WTC11 (cell line): ENCODE measurements at regions not wholly inside any gene's neighbourhood (a gene's known extent, or its start where the extent isn't known, plus 50 kb on each side); places are given as distances from the start of the nearest gene placed in this dataset.

Experiments used
- ATAC-seq: fragments of 200-7000 bp; cut with Tn5 transposase; 2 replicates; pipeline ENCODE4 v1.10.0; 2021; ENCODE audit warnings: mild to moderate bottlenecking, moderate library complexity
- CTCF ChIA-PET: fragments of 300-600 bp; sonication (Branson Sonifier 250); formaldehyde crosslinking; loops from one replicate; lab custom pipeline; 2021; ENCODE audit warnings: antibody characterized with exemption; lab: Charles Lee
- POLR2A ChIA-PET: fragments of 350-600 bp; sonication (Branson Sonifier 250); formaldehyde crosslinking; loops from one replicate; lab custom pipeline; 2021; ENCODE audit warnings: antibody characterized with exemption; lab: Charles Lee
- DNase-seq: peaks from one replicate; pipeline ENCODE4 v3.0.0; 2021; ENCODE audit warnings: low spot score
- H3K27ac Mint-ChIP-seq: 2 replicates; pipeline ENCODE4 v1.8.0; 2021; ENCODE audit warnings: mixed read lengths
- H3K27me3 Mint-ChIP-seq: 2 replicates; pipeline ENCODE4 v1.8.0; 2021; ENCODE audit warnings: low read depth, mild to moderate bottlenecking, moderate library complexity, mixed read lengths
- H3K36me3 Mint-ChIP-seq: 2 replicates; pipeline ENCODE4 v1.8.0; 2021; ENCODE audit warnings: mixed read lengths
- H3K4me1 Mint-ChIP-seq: 2 replicates; pipeline ENCODE4 v1.8.0; 2022; ENCODE audit warnings: mixed read lengths
- H3K4me3 Mint-ChIP-seq: 2 replicates; pipeline ENCODE4 v1.8.0; 2021; ENCODE audit warnings: mild to moderate bottlenecking, moderate library complexity, mixed read lengths
- H3K9me3 Mint-ChIP-seq: 2 replicates; pipeline ENCODE4 v1.8.0; 2021; ENCODE audit warnings: mixed read lengths
- ESRRA ChIP-seq: sonication (generic); formaldehyde crosslinking; IDR thresholded peaks from 2 replicates; pipeline ENCODE4 v1.8.1; 2022; ENCODE audit warnings: mild to moderate bottlenecking, missing genetic modification reagents, borderline replicate concordance
- GTF2I ChIP-seq: fragments of 250-450 bp; sonication (Bioruptor Pico); conservative IDR thresholded peaks from 2 replicates; pipeline ENCODE4 v1.4.0; 2021; ENCODE audit warnings: mild to moderate bottlenecking
- IRF2 ChIP-seq: sonication (generic); formaldehyde crosslinking; IDR thresholded peaks from 2 replicates; pipeline ENCODE4 v1.8.0; 2022; ENCODE audit warnings: low read depth, missing genetic modification reagents, borderline replicate concordance
- MYBL2 ChIP-seq: sonication (generic); formaldehyde crosslinking; IDR thresholded peaks from 2 replicates; pipeline ENCODE4 v1.8.1; 2023; ENCODE audit warnings: mild to moderate bottlenecking, moderate library complexity, missing genetic modification reagents
- NFATC4 ChIP-seq: fragments of 250-450 bp; sonication (Bioruptor Pico); IDR thresholded peaks from 2 replicates; pipeline ENCODE4 v1.9.0; 2021; ENCODE audit warnings: mild to moderate bottlenecking
- NR2C2 ChIP-seq: sonication (generic); formaldehyde crosslinking; IDR thresholded peaks from 2 replicates; pipeline ENCODE4 v1.8.0; 2022; ENCODE audit warnings: mild to moderate bottlenecking, missing genetic modification reagents
- OVOL2 ChIP-seq: fragments of 250-450 bp; sonication (Bioruptor Pico); IDR thresholded peaks from 2 replicates; pipeline ENCODE4 v1.9.0; 2021; ENCODE audit warnings: mild to moderate bottlenecking, borderline replicate concordance
- SMAD3 ChIP-seq: sonication (generic); formaldehyde crosslinking; IDR thresholded peaks from 2 replicates; pipeline ENCODE4 v1.8.0; 2022; ENCODE audit warnings: missing genetic modification reagents, mild to moderate bottlenecking, borderline replicate concordance
- TEAD4 ChIP-seq: sonication (generic); formaldehyde crosslinking; IDR thresholded peaks from 2 replicates; pipeline ENCODE4 v1.8.0; 2022; ENCODE audit warnings: mild to moderate bottlenecking, missing genetic modification reagents
- ZNF423 ChIP-seq: fragments of 250-450 bp; sonication (Bioruptor Pico); IDR thresholded peaks from 2 replicates; pipeline ENCODE4 v2.1.2; 2022; ENCODE audit warnings: mild to moderate bottlenecking, moderate library complexity
- ZNF671 ChIP-seq: fragments of 250-450 bp; sonication (Bioruptor Pico); IDR thresholded peaks from 2 replicates; pipeline ENCODE4 v1.8.0; 2021; ENCODE audit warnings: mild to moderate bottlenecking
- TF ChIP-seq, protein P1 (sequence below): sonication (generic); formaldehyde crosslinking; IDR thresholded peaks from 2 replicates; pipeline ENCODE4 v1.8.0; 2022; ENCODE audit warnings: mild to moderate bottlenecking, missing genetic modification reagents
- TF ChIP-seq, protein P2 (sequence below): sonication (generic); formaldehyde crosslinking; IDR thresholded peaks from 2 replicates; pipeline ENCODE4 v1.8.1; 2023; ENCODE audit warnings: mild to moderate bottlenecking, missing genetic modification reagents, moderate library complexity
- TF ChIP-seq, protein P3 (sequence below): sonication (generic); formaldehyde crosslinking; conservative IDR thresholded peaks from 2 replicates; pipeline ENCODE4 v1.8.1; 2023; ENCODE audit warnings: mild to moderate bottlenecking, low read depth, missing genetic modification reagents, moderate library complexity
- TF ChIP-seq, protein P4 (sequence below): sonication (generic); formaldehyde crosslinking; IDR thresholded peaks from 2 replicates; pipeline ENCODE4 v1.8.0; 2023; ENCODE audit warnings: mild to moderate bottlenecking, missing genetic modification reagents
- TF ChIP-seq, protein P5 (sequence below): sonication (generic); formaldehyde crosslinking; IDR thresholded peaks from 2 replicates; pipeline ENCODE4 v1.8.1; 2023; ENCODE audit warnings: mild to moderate bottlenecking, moderate library complexity, missing genetic modification reagents

DNA sequence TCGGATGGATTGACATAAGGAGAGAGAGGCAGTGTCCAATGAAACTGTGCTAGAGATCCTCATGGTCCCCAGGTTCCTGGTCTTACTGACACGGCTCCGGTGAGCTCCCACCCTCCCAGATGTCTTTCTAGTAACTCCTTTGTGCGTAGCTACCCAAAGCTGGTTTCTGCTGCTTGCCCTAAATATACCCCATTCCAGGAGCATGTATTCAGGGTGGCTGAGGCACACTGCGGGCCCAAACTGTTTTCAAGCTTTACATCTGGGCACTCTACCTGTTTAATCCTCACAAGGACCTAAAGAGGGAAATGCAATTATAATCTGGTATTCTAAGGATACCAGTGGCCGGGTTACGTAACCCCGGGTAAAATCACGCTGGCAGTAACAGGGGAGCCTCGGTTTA lies 161.2 kb upstream of the NSMCE3 start (continued):
- TF ChIP-seq, protein P1, sequence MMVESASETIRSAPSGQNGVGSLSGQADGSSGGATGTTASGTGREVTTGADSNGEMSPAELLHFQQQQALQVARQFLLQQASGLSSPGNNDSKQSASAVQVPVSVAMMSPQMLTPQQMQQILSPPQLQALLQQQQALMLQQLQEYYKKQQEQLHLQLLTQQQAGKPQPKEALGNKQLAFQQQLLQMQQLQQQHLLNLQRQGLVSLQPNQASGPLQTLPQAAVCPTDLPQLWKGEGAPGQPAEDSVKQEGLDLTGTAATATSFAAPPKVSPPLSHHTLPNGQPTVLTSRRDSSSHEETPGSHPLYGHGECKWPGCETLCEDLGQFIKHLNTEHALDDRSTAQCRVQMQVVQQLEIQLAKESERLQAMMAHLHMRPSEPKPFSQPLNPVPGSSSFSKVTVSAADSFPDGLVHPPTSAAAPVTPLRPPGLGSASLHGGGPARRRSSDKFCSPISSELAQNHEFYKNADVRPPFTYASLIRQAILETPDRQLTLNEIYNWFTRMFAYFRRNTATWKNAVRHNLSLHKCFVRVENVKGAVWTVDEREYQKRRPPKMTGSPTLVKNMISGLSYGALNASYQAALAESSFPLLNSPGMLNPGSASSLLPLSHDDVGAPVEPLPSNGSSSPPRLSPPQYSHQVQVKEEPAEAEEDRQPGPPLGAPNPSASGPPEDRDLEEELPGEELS: no peak
- TF ChIP-seq ESRRA (CRISPR knock-in tag) (no peak), OVOL2 (CRISPR knock-in tag) (no peak), MYBL2 (CRISPR knock-in tag) (no peak), NFATC4 (CRISPR knock-in tag) (no peak), ZNF671 (CRISPR knock-in tag) (no peak)
- TF ChIP-seq, protein P2, sequence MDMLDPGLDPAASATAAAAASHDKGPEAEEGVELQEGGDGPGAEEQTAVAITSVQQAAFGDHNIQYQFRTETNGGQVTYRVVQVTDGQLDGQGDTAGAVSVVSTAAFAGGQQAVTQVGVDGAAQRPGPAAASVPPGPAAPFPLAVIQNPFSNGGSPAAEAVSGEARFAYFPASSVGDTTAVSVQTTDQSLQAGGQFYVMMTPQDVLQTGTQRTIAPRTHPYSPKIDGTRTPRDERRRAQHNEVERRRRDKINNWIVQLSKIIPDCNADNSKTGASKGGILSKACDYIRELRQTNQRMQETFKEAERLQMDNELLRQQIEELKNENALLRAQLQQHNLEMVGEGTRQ (CRISPR knock-in tag): no peak
- TF ChIP-seq, protein P3, sequence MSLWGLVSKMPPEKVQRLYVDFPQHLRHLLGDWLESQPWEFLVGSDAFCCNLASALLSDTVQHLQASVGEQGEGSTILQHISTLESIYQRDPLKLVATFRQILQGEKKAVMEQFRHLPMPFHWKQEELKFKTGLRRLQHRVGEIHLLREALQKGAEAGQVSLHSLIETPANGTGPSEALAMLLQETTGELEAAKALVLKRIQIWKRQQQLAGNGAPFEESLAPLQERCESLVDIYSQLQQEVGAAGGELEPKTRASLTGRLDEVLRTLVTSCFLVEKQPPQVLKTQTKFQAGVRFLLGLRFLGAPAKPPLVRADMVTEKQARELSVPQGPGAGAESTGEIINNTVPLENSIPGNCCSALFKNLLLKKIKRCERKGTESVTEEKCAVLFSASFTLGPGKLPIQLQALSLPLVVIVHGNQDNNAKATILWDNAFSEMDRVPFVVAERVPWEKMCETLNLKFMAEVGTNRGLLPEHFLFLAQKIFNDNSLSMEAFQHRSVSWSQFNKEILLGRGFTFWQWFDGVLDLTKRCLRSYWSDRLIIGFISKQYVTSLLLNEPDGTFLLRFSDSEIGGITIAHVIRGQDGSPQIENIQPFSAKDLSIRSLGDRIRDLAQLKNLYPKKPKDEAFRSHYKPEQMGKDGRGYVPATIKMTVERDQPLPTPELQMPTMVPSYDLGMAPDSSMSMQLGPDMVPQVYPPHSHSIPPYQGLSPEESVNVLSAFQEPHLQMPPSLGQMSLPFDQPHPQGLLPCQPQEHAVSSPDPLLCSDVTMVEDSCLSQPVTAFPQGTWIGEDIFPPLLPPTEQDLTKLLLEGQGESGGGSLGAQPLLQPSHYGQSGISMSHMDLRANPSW (CRISPR knock-in tag): no peak
- TF ChIP-seq, protein P4, sequence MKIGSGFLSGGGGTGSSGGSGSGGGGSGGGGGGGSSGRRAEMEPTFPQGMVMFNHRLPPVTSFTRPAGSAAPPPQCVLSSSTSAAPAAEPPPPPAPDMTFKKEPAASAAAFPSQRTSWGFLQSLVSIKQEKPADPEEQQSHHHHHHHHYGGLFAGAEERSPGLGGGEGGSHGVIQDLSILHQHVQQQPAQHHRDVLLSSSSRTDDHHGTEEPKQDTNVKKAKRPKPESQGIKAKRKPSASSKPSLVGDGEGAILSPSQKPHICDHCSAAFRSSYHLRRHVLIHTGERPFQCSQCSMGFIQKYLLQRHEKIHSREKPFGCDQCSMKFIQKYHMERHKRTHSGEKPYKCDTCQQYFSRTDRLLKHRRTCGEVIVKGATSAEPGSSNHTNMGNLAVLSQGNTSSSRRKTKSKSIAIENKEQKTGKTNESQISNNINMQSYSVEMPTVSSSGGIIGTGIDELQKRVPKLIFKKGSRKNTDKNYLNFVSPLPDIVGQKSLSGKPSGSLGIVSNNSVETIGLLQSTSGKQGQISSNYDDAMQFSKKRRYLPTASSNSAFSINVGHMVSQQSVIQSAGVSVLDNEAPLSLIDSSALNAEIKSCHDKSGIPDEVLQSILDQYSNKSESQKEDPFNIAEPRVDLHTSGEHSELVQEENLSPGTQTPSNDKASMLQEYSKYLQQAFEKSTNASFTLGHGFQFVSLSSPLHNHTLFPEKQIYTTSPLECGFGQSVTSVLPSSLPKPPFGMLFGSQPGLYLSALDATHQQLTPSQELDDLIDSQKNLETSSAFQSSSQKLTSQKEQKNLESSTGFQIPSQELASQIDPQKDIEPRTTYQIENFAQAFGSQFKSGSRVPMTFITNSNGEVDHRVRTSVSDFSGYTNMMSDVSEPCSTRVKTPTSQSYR: no peak
- TF ChIP-seq, all 79 proteins: peak for 0

DNA sequence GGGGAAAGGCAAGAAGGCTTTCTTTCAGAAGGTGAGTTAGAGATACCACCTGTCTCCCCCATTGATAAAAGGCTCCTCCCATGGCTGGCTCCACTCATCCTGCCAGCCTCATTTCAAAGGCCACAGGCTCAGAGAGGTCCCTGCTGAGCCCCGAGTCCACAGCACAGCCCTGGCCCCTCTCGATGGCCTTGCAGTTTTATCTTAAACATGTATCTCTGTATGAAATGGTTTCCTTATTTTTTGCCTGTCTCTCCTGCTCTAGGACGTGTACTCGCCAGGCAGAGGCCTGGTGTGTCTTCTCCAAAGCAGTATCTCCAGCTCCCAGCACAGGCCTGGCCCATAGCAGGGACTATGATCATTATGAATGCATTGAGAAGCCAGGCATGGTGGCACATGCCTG lies 160.5 kb upstream of the NSMCE3 start:
- ATAC-seq: no peak
- Mint-ChIP-seq H3K36me3 (peaks cover 5% of the 10 kb centered on the region; the same call in 1 of the 2 replicates), H3K27me3 (no peaks in the 10 kb centered on the region), H3K4me3 (no peak overlapping the region), H3K9me3 (peaks cover 11% of the 10 kb centered on the region), H3K4me1 (peaks cover 23% of the 10 kb centered on the region), H3K27ac (no peak overlapping the region)
- TF ChIP-seq, protein P5, sequence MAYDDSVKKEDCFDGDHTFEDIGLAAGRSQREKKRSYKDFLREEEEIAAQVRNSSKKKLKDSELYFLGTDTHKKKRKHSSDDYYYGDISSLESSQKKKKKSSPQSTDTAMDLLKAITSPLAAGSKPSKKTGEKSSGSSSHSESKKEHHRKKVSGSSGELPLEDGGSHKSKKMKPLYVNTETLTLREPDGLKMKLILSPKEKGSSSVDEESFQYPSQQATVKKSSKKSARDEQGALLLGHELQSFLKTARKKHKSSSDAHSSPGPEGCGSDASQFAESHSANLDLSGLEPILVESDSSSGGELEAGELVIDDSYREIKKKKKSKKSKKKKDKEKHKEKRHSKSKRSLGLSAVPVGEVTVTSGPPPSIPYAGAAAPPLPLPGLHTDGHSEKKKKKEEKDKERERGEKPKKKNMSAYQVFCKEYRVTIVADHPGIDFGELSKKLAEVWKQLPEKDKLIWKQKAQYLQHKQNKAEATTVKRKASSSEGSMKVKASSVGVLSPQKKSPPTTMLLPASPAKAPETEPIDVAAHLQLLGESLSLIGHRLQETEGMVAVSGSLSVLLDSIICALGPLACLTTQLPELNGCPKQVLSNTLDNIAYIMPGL (CRISPR knock-in tag): no peak
- TF ChIP-seq ZNF423 (CRISPR knock-in tag) (no peak), NR2C2 (CRISPR knock-in tag) (no peak), GTF2I (CRISPR knock-in tag) (no peak), NFATC4 (CRISPR knock-in tag) (no peak), IRF2 (CRISPR knock-in tag) (no peak), SMAD3 (CRISPR knock-in tag) (no peak), TEAD4 (CRISPR knock-in tag) (no peak)
- POLR2A ChIA-PET: no interaction called here
- no peak for DNase-seq
- CTCF ChIA-PET: interaction anchor here (1.5 kb wide), 1 partner anchor 290 kb away, joined by 3 read pairs; no protein-coding TSS in a partner anchor
